Mucosa of rectum (tissue), 2 donors: ENCODE measurements at regions not wholly inside any gene's neighbourhood (a gene's known extent, or its start where the extent isn't known, plus 50 kb on each side); places are given as distances from the start of the nearest gene placed in this dataset.

Experiments
- H3K27ac ChIP-seq, 2 donors: one replicate each; pipeline ENCODE4 v1.7.0; 2013; ENCODE audit warnings: inconsistent platforms in 2 of 2, low read depth in 2 of 2, low read length in 2 of 2
- H3K27me3 ChIP-seq, 2 donors: one replicate each; pipeline ENCODE4 v1.7.0; 2013; ENCODE audit warnings: low read length in 2 of 2; ENCODE audit not compliant: control insufficient read depth in 2 of 2, insufficient read depth in 2 of 2
- H3K36me3 ChIP-seq, 2 donors: one replicate each; pipeline ENCODE4 v1.7.0; 2013; ENCODE audit warnings: low read length in 2 of 2; ENCODE audit not compliant: control insufficient read depth in 2 of 2, insufficient read depth in 2 of 2
- H3K4me1 ChIP-seq, 2 donors: one replicate each; pipeline ENCODE4 v1.7.0; 2013; ENCODE audit warnings: low read length in 2 of 2, mild to moderate bottlenecking in 1 of 2; ENCODE audit not compliant: control insufficient read depth in 2 of 2, insufficient read depth in 2 of 2
- H3K4me3 ChIP-seq, 2 donors: one replicate each; pipeline ENCODE4 v1.7.0; 2013; ENCODE audit warnings: low read length in 2 of 2
- H3K9ac ChIP-seq, 2 donors: one replicate each; pipeline ENCODE4 v1.7.0; 2013; ENCODE audit warnings: low read length in 2 of 2, low read depth in 1 of 2, mild to moderate bottlenecking in 1 of 2
- H3K9me3 ChIP-seq, 2 donors: one replicate each; pipeline ENCODE4 v1.7.0; 2013; ENCODE audit warnings: low read length in 2 of 2; ENCODE audit not compliant: control insufficient read depth in 2 of 2
- donor health status: healthy.
- donor health status: Normal muscosa, but diverticular disease.

GRCh38 chrX:131958724-131959123 is 64.4 kb upstream of the STK26 start:
- H3K4me3 ChIP-seq, result no peak overlapping the region
- H3K27me3 ChIP-seq, result peaks cover 3% of the 10 kb centered on the region in 2 donors
- H3K4me1 ChIP-seq, result no peaks in the 10 kb centered on the region
- H3K36me3 ChIP-seq, result no peaks in the 10 kb centered on the region
- H3K9ac ChIP-seq, result no peak overlapping the region
- H3K27ac ChIP-seq, result no peak overlapping the region
- H3K9me3 ChIP-seq, result no peaks in the 10 kb centered on the region

GRCh38 chrX:131970347-131970746 is 52.8 kb upstream of the STK26 start:
- Histone ChIP-seq H3K9me3 (no peaks in the 10 kb centered on the region), H3K36me3 (no peaks in the 10 kb centered on the region), H3K27ac (no peak overlapping the region), H3K4me1 (no peaks in the 10 kb centered on the region), H3K4me3 (no peak overlapping the region), H3K27me3 (peaks cover 9 to 17% of the 10 kb centered on the region in 2 donors), H3K9ac (no peak overlapping the region)
